Kidney epithelial cell (primary cell): ENCODE measurements at regions not wholly inside any gene's neighbourhood (a gene's known extent, or its start where the extent isn't known, plus 50 kb on each side); places are given as distances from the start of the nearest gene placed in this dataset.

Source experiments
- DNase-seq: peaks from one replicate; pipeline ENCODE4 v3.0.0-alpha.2; 2010; ENCODE audit warnings: low read depth
- H3K27me3 ChIP-seq: 2 replicates; pipeline ENCODE4 v1.6.0; 2011; ENCODE audit warnings: low read length; ENCODE audit not compliant: control insufficient read depth, insufficient read depth
- H3K36me3 ChIP-seq: 2 replicates; pipeline ENCODE4 v1.5.1; 2011; ENCODE audit warnings: low read length; ENCODE audit not compliant: control insufficient read depth, insufficient read depth
- H3K4me3 ChIP-seq: 2 replicates; pipeline ENCODE4 v1.5.1; 2011; ENCODE audit warnings: low read depth, mild to moderate bottlenecking, control low read depth, low read length
- CTCF ChIP-seq: IDR thresholded peaks from 2 replicates; pipeline ENCODE4 v1.5.1; 2011; ENCODE audit warnings: mild to moderate bottlenecking, moderate library complexity, low read length, control low read depth, inconsistent platforms; ENCODE audit not compliant: insufficient read depth, poor library complexity, severe bottlenecking

GRCh38 chr3:152159328-152159727, 109.4 kb upstream of the MBNL1 start:
- Histone ChIP-seq H3K36me3 (no peaks in the 10 kb centered on the region), H3K4me3 (no peak overlapping the region), H3K27me3 (no peaks in the 10 kb centered on the region)
- peak; percentile 29 for DNase-seq
- TF ChIP-seq CTCF: no peak

GRCh38 chr3:152160350-152161011, 108.2 kb upstream of the MBNL1 start:
- no peak for TF ChIP-seq CTCF
- no peaks in the 10 kb centered on the region for H3K27me3 ChIP-seq

GRCh38 chr3:152172460-152172859, 96.3 kb upstream of the MBNL1 start:
- H3K4me3 ChIP-seq: no peak overlapping the region
- TF ChIP-seq CTCF: no peak
- no peaks in the 10 kb centered on the region for H3K36me3 ChIP-seq
- no peak for DNase-seq
- no peaks in the 10 kb centered on the region for H3K27me3 ChIP-seq

More at GRCh38 chr3:152160350-152161011, 108.2 kb upstream of the MBNL1 start:
- Histone ChIP-seq H3K4me3 (no peak overlapping the region), H3K36me3 (no peaks in the 10 kb centered on the region)
- DNase-seq: no peak

- DNase-seq: no peak
- Histone ChIP-seq H3K27me3 (no peaks in the 10 kb centered on the region), H3K4me3 (no peak overlapping the region), H3K36me3 (no peaks in the 10 kb centered on the region)
- TF ChIP-seq CTCF: no peak
Observed at GRCh38 chr3:152173627-152174026, 95.1 kb upstream of the MBNL1 start.

GRCh38 chr3:152174876-152175527, 93.7 kb upstream of the MBNL1 start:
- Histone ChIP-seq H3K36me3 (no peaks in the 10 kb centered on the region), H3K27me3 (no peaks in the 10 kb centered on the region), H3K4me3 (no peak overlapping the region)
- TF ChIP-seq CTCF: no peak
- DNase-seq: no peak

GRCh38 chr3:152175528-152175889, 93.2 kb upstream of the MBNL1 start:
- Histone ChIP-seq H3K27me3 (no peaks in the 10 kb centered on the region), H3K4me3 (no peak overlapping the region), H3K36me3 (no peaks in the 10 kb centered on the region)
- peak; percentile 26 for DNase-seq
- TF ChIP-seq CTCF: no peak
